Body of pancreas (tissue), 4 donors: ENCODE measurements at regions not wholly inside any gene's neighbourhood (a gene's known extent, or its start where the extent isn't known, plus 50 kb on each side); places are given as distances from the start of the nearest gene placed in this dataset.

Experiments
- CTCF ChIP-seq, 7 experiments: fragments of 450-650 bp in 4 of 7; fragments of 200-600 bp in 3 of 7; sonication (generic) in 3 of 7; IDR thresholded peaks; one replicate each; pipeline ENCODE4 v1.5.1; 2016 to 2019; ENCODE audit warnings: antibody characterized with exemption in 7 of 7
- POLR2A ChIP-seq, 3 donors: fragments of 450-650 bp; IDR thresholded peaks; one replicate each; pipeline ENCODE4 v1.6.1; 2016; ENCODE audit warnings: antibody characterized with exemption in 3 of 3, mild to moderate bottlenecking in 2 of 3

DNA sequence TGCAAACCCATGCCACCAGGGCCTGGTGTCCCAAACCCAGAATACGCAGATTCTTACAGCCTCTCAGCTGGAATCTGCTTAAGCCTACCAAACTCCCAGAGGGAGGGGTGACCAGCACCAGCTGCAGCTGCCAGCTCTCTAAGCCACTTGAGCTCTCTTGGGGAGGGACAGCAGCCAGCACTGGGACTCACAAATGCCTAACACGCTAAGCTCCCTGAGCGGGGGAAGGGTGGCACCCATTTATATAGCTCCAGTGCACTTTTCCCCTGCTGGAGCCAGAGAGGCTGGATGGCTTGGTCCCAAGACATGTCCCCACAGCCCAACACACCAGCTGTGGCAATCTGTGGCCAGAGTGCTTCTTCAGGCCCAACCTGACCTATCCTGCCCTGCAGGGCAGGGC lies 326.8 kb upstream of the NRG3 start:
- TF ChIP-seq CTCF (IDR thresholded peaks at IDR 0.05) (no peak), POLR2A (IDR thresholded peaks at IDR 0.05) (no peak)
